Transverse colon (tissue), 4 donors: ENCODE measurements at regions not wholly inside any gene's neighbourhood (a gene's known extent, or its start where the extent isn't known, plus 50 kb on each side); places are given as distances from the start of the nearest gene placed in this dataset.

Experiments used
- DNase-seq: peaks from one replicate; pipeline ENCODE4 v3.0.0-alpha.2; 2019
- H3K27ac ChIP-seq, 4 donors: fragments of 200-600 bp; sonication (generic); 2 replicates each; pipeline ENCODE4 v1.5.1; 2016 to 2018; ENCODE audit warnings: inconsistent platforms in 4 of 4
- H3K27me3 ChIP-seq: fragments of 200-600 bp; sonication (generic); 2 replicates; pipeline ENCODE4 v1.5.1; 2017; ENCODE audit warnings: inconsistent platforms
- H3K36me3 ChIP-seq, 4 donors: fragments of 200-600 bp; sonication (generic); 2 replicates each; pipeline ENCODE4 v1.5.1; 2017 to 2019; ENCODE audit warnings: inconsistent platforms in 4 of 4
- H3K4me1 ChIP-seq, 4 donors: fragments of 200-600 bp; sonication (generic); 2 replicates each; pipeline ENCODE4 v1.5.1; 2017 to 2020; ENCODE audit warnings: inconsistent platforms in 4 of 4
- H3K4me3 ChIP-seq, 4 donors: fragments of 200-600 bp; sonication (generic); 1 replicate in 1 of 4; 2 replicates in 3 of 4; pipeline versions ENCODE4 v1.5.1 to v1.6.1; 2017 to 2019; ENCODE audit warnings: inconsistent platforms in 4 of 4
- H3K9me3 ChIP-seq, 2 donors: fragments of 200-600 bp; sonication (generic); 2 replicates each; pipeline ENCODE4 v1.5.1; 2017 to 2019; ENCODE audit warnings: inconsistent platforms in 2 of 2
- CTCF ChIP-seq, 5 experiments: fragments of 200-600 bp in 3 of 5; fragments of 450-650 bp in 2 of 5; sonication (generic) in 3 of 5; IDR thresholded peaks; 1 replicate in 2 of 5; 2 replicates in 3 of 5; pipeline ENCODE4 v1.5.1; 2016 to 2017; ENCODE audit warnings: antibody characterized with exemption in 5 of 5, inconsistent platforms in 3 of 5, mild to moderate bottlenecking in 2 of 5, moderate library complexity in 1 of 5
- EP300 ChIP-seq: sonication (generic); formaldehyde crosslinking; IDR thresholded peaks from one replicate; pipeline ENCODE4 v1.6.1; 2017; ENCODE audit warnings: antibody characterized with exemption, low read depth
- POLR2A ChIP-seq: fragments of 450-650 bp; IDR thresholded peaks from one replicate; pipeline ENCODE4 v1.6.1; 2016; ENCODE audit warnings: antibody characterized with exemption, mild to moderate bottlenecking, moderate library complexity
- POLR2AphosphoS5 ChIP-seq, 3 donors: sonication (generic); formaldehyde crosslinking; IDR thresholded peaks; one replicate each; pipeline ENCODE4 v1.6.1; 2016; ENCODE audit warnings: antibody characterized with exemption in 3 of 3
- WGBS, 2 donors: methylation state at CpG; one replicate each; pipeline ENCODE4 v1.1.5; 2018; ENCODE audit warnings: low coverage in 1 of 2; 5-methylcytosine and 5-hydroxymethylcytosine counted together
- in situ Hi-C, 4 donors: fragments of 200-750 bp; cut with MboI; loops; one replicate each; pipeline versions ENCODE4 v1.15.0 to v1.15.1; 2017; ENCODE audit warnings: low sequenced_read_pairs in 3 of 4, low pct_ligation_motif_present in 1 of 4, low pct_unique_long_range_greater_than_20kb in 1 of 4
- intact Hi-C: fragments of 100-400 bp; cut with DNase I; formaldehyde crosslinking; loops from one replicate; pipeline ENCODE4 v1.15.1; 2023; ENCODE audit warnings: low total_unique reads

GRCh38 chr2:117645458-117645857, 169.0 kb upstream of the DDX18 start:
- in situ Hi-C loops (no loop called here), intact Hi-C loops (no loop called here)
- no peak overlapping the region for H3K27ac ChIP-seq
- no peaks in the 10 kb centered on the region for H3K27me3 ChIP-seq
- H3K4me3 ChIP-seq: no peak overlapping the region
- H3K36me3 ChIP-seq: no peaks in the 10 kb centered on the region
- TF ChIP-seq POLR2AphosphoS5 (IDR thresholded peaks at IDR 0.05) (no peak), POLR2A (no peak), CTCF (IDR thresholded peaks at IDR 0.05) (no peak), EP300 (no peak)
- H3K4me1 ChIP-seq: no peaks in the 10 kb centered on the region
- H3K9me3 ChIP-seq: no peaks in the 10 kb centered on the region
- WGBS, 2 donors: 60 to 75% methylated on average over 3 of the region's 3 CpGs
- DNase-seq: no peak

- intact Hi-C loops: no loop called here
- WGBS, 2 donors: 50 to 54% methylated on average over 1 of the region's 1 CpG
- in situ Hi-C loops: no loop called here
- no peak for DNase-seq
- no peaks in the 10 kb centered on the region for H3K36me3 ChIP-seq
- no peak for TF ChIP-seq EP300
- TF ChIP-seq POLR2A: no peak
- TF ChIP-seq POLR2AphosphoS5 (IDR thresholded peaks at IDR 0.05): no peak
- no peak for TF ChIP-seq CTCF (IDR thresholded peaks at IDR 0.05)
- H3K27ac ChIP-seq: no peak overlapping the region
- H3K4me3 ChIP-seq: no peak overlapping the region
- H3K27me3 ChIP-seq: no peaks in the 10 kb centered on the region
- H3K9me3 ChIP-seq: no peaks in the 10 kb centered on the region
- H3K4me1 ChIP-seq: no peaks in the 10 kb centered on the region
Measured at GRCh38 chr2:117646099-117646498, 168.4 kb upstream of the DDX18 start.

- intact Hi-C loops: no loop called here
- H3K4me3 ChIP-seq: no peak overlapping the region
Measured at GRCh38 chr2:117646872-117647271, 167.6 kb upstream of the DDX18 start.

GRCh38 chr2:117656546-117656945, 157.9 kb upstream of the DDX18 start:
- in situ Hi-C loops (no loop called here), intact Hi-C loops (no loop called here)
- Histone ChIP-seq H3K9me3 (no peaks in the 10 kb centered on the region), H3K4me3 (no peak overlapping the region), H3K27ac (no peak overlapping the region), H3K36me3 (no peaks in the 10 kb centered on the region), H3K4me1 (no peaks in the 10 kb centered on the region), H3K27me3 (no peaks in the 10 kb centered on the region)
- no peak for DNase-seq
- TF ChIP-seq POLR2AphosphoS5 (IDR thresholded peaks at IDR 0.05): no peak
- no peak for TF ChIP-seq POLR2A
- TF ChIP-seq EP300: no peak
- no peak for TF ChIP-seq CTCF (IDR thresholded peaks at IDR 0.05)
- 32 to 39% methylated on average over 4 of the region's 4 CpGs for WGBS, 2 donors

More at GRCh38 chr2:117646872-117647271, 167.6 kb upstream of the DDX18 start:
- Histone ChIP-seq H3K27me3 (no peaks in the 10 kb centered on the region), H3K27ac (no peak overlapping the region), H3K4me1 (no peaks in the 10 kb centered on the region), H3K36me3 (no peaks in the 10 kb centered on the region), H3K9me3 (no peaks in the 10 kb centered on the region)
- DNase-seq: no peak
- in situ Hi-C loops: no loop called here
- TF ChIP-seq POLR2AphosphoS5 (IDR thresholded peaks at IDR 0.05): no peak
- TF ChIP-seq POLR2A: no peak
- no peak for TF ChIP-seq CTCF (IDR thresholded peaks at IDR 0.05)
- no peak for TF ChIP-seq EP300
- 33 to 83% methylated on average over 1 of the region's 1 CpG for WGBS, 2 donors
